Renal cortical epithelial cell (primary cell): ENCODE measurements at regions not wholly inside any gene's neighbourhood (a gene's known extent, or its start where the extent isn't known, plus 50 kb on each side); places are given as distances from the start of the nearest gene placed in this dataset.
"Not testable (repeated sequence)": the region's sequence is repeated elsewhere in the genome, so short reads cannot be mapped to it uniquely, and the experiment has no call there.

ENCODE experiments used
- DNase-seq: peaks from one replicate; pipeline ENCODE4 v3.0.0-alpha.2; 2011; ENCODE audit warnings: low read depth

DNA sequence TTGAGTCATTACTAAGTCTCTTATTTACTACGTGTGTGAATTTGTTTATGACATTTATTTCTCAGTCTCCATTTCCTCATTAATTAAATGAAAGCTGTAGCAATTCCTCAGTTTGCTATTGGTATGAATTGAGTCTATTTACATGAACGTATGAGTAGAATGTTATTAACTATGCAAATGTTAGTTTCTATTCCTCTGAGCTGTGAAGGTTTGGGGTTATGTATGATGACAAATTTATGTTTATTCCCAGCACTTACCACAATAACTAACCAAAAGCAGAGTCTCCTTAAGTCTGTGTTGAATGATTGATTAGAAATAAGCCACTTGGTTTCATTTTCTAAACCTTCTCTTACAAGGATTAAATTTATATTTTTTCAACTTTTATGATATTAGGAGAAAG lies 1340.9 kb downstream of the FSCB start:
- no peak for DNase-seq

DNA sequence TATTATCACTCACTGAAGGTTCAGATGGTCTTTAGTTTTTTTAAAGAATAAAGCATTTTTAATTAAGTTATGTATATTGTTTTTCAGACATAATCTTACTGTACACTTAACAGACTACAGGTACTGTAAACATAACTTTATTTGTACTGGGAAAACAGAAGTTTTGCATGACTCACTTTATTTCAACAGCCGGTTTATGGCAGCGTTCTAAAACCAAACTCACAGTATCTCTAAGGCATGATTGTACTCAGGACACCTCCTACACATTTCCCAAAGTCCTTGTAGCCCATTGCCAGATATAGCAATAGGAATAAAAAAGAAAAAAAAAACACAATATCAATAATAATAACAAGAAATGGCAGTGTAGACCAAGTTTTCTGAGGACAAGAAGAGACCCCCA lies 1341.4 kb downstream of the FSCB start:
- no peak for DNase-seq

DNA sequence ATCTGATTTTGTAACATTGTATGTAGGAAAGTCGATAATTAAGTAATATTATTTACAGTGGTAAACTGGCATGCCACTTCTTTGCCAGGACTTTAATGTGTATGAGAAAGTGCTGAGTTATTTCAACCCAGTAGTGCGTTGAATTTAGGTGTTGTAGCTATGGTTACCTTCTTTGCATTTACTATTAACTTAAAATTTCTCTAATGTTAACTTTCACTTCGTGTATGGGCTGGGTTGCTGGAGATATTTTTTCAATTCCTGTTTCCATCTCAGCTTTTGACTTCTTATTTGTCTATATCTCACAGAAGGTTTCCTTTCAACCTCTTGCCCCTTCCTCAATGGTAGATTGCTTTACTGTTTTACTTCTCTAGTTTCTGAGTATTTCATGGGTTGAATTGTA lies 1345.6 kb downstream of the FSCB start:
- DNase-seq, result no peak

DNA sequence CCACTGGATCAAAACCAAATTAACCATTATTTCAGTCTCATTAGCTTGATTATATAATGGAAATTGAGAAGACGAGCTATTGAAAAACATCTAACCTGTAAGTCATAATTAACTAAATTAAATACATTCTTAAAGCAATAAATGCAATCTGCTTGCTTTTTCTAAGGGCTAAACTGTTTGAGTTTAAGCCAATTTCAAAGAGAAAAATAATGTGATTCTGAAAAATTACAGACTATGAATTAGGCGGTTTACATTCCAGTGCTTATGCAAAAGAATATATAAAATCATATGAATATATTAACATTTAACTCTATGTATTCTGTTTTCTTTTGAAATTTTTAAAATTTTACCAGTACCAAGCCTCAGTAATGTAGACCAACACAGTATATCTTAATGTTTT lies 1349.4 kb downstream of the FSCB start:
- DNase-seq, result no peak

DNA sequence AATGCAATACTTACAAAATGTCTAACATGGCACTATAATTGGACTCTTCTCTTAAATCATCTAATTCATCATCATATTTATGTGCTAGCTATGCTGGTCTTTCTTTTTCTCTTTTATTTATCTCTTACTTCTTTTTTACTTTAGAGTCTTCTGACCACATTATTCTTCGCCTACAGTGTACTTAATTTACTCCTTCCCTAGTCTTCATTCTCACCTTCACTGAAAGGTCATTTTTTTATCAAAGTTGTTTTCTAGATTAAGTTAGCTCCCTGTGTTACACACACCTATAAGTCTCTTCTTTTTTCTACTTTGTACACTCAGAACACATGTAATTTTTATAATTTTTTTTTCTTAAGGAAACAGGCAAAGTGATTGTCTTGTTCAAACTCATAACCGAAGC lies 1351.2 kb downstream of the FSCB start:
- no peak for DNase-seq

DNA sequence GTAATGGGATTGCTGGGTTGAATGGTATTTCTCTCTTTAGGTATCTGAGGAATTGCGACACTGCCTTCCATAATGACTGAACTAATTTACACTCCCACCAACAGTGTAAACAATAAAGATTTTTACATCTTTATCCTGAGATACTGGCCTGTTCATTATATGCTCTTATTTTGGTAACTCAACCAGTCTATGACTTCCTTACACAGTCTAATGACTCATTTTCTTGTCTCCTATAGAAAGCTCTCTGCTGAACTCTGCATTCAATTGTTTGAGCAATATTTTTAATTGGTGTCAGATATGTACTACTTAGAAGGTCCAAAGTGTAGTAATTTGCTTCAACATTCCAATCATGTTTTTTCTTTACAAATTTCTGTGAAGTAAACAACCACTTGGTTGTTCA lies 1351.8 kb downstream of the FSCB start:
- no peak for DNase-seq

DNA sequence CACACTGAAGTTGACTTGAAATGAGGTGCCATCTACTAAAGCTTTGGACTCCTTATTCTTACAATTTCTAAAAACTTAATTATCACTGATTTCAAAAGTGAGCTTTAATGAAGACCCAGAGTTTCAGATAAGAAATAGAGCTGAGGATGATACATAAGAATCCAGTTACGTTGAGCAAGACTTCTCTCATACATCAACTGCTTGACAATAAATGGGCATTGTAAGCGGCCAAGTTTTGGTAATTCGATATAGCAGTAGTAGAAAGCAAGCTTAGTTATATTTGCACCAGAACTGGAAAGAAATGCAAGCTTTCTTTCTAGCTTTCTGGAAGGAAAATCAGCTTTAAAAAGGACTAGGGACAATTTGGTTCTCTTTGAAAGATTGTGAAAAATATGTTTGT lies 1359.6 kb downstream of the FSCB start:
- DNase-seq, result no peak

DNA sequence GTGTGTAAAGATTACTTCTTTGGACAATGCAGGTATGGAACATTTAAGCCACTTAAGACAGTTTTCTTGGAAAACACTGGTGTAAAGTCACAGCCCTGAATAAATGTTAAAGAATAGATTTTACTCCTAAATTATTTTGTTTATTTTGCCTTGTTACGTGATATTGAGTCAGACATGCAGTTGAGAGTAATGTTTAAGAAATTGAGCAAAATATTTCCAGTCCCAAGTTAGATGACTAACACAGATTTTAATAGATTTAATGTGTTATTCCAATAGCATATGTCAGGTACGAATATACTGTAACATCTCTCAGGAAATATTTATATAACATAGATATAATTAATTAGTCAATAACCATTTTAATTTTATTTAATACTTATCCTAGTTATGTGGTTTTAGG lies 1361.7 kb downstream of the FSCB start:
- no peak for DNase-seq

DNA sequence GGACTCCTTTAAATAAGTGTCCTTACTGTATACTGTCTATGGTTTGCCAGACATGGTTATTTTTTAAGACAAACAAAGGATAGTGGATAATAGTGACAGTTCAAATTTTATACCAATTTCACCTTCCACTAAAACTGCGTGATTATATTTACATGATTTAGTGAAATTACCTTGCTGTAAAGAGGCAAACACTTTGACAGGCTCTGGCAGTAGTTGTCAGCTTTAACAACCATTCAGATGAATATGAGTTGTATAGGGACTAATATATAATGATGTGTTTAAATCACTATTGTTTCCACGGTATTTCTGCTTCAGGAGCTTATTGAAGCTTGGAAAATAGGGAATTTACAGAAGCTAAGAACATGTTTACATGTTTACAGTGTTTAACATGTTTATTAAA lies 1364.0 kb downstream of the FSCB start:
- no peak for DNase-seq

DNA sequence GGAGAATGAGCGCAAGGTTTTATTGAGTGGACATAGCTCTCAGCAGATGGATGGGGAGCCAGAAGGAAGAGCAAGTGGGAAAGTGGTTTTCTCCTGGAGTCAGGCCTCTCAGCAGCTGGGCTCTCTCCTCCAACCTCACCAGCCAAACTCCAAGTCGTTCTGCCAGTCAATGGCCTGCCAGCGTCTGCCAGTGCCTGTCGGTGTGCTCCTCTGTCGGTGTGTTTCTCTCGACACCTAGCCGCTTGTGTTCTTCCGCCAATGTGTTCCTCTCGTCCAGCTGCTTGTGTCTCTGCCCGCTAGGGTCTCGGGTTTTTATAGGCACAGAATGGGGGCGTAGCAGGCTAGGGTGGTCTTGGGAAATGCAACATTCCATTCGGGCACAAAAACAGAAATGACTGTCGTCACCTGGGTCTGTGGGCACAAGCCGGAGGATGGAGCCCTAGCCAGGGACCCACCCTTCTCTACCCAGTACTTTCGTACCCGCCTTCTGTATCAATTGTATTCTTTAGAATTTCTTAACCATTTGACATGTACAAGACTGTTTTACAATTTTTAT lies 1365.4 kb downstream of the FSCB start:
- DNase-seq, result no peak

DNA sequence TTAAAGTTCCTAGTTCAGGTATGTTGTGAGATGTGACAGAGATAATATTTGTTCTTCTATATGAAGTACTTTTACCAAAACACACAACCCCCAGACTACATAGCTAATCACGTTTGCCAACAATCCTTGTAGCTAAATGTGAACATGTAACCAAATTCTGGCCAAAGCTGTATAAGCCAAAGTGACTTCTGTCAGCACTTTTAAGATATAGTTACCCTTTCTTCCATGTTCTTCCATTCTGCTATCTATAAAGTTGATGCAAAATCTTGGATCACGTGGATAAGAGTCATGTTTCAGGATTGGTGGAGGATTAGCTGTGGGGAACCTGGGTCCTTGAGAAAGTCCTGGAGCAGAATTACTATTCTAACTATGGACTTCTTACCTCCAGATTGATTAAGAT lies 1366.6 kb downstream of the FSCB start:
- DNase-seq, result no peak

DNA sequence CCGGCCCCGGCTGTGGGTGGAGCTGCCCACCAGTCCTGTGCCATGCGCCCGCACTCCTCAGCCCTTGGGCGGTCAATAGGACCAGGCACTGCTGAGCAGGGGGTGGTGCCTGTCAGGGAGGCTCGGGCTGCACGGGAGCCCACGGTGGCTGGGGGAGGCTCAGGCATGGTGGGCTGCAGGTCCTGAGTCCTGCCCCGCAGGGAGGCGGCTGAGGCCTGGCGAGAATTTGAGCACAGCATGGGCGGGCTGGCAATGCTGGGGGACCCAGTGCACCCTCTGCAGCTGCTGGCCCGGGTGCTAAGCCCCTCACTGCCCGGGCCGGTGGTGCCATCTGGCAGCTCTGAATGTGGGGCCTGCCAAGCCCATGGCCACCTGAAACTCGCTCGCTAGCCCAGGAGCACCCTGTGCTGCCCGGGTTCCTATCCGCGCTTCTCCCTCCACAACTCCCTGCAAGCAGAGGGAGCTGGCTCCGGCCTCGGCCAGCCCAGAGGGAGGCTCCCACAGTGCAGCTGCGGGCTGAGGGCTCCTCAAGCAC lies 1371.1 kb downstream of the FSCB start:
- DNase-seq, result no peak

DNA sequence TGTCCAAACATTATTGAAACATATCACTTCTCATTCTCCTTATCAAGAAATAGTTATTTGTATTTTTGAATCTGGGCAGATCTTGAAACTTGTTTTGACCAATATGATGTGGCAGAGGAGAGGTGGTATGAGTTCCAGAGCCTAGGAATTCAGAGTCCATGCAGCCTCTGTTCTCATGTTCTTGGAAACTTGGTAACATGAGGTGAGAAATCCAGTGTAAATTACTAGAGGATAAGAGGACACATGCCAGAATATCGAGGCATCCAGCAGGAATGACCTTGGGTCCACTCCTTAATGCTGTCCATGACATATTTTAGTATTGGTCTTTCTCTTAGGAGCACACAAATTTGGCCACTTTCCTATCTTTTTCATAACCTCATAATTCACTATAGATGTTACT lies 1374.6 kb downstream of the FSCB start:
- no peak for DNase-seq

DNA sequence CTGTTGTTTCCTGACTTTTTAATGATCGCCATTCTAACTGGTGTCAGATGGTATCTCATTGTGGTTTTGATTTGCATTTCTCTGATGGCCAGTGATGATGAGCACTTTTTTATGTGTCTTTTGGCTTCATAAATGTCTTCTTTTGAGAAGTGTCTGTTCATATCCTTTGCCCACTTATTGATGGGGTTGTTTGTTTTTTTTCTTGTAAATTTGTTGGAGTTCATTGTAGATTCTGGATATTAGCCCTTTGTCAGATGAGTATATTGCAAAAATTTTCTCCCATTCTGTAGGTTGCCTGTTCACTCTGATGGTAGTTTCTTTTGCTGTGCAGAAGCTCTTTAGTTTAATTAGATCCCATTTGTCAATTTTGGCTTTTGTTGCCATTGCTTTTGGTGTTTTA lies 1378.7 kb downstream of the FSCB start:
- not testable (repeated sequence) for DNase-seq

DNA sequence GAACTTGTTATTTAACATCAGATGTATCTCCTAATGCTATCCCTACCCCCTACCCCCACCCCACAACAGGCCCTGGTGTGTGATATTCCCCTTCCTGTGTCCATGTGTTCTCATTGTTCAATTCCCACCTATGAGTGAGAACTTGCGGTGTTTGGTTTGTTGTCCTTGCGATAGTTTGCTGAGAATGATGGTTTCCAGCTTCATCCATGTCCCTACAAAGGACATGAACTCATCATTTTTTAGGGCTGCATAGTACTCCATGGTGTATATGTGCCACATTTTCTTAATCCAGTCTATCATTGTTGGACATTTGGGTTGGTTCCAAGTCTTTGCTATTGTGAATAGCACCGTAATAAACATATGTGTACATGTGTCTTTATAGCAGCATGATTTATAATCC lies 1379.2 kb downstream of the FSCB start:
- DNase-seq, result not testable (repeated sequence)

DNA sequence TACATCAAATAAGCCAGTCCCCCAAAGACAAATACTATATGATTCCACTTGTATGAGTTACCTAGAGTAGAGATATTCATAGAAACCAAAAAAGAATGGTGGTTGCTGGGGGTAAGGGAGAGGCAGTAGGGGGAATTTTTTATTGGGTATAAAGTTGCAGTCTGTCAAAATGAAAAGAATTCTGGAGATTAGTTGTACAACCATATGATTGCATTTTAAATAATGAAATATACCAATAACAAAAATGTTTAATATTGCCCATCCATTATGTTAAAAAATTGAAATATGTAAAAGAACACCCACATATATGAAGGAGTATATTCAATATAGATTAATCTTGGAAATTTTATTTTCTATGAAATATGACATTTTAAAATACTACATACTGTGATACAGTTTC lies 1383.5 kb downstream of the FSCB start:
- no peak for DNase-seq

DNA sequence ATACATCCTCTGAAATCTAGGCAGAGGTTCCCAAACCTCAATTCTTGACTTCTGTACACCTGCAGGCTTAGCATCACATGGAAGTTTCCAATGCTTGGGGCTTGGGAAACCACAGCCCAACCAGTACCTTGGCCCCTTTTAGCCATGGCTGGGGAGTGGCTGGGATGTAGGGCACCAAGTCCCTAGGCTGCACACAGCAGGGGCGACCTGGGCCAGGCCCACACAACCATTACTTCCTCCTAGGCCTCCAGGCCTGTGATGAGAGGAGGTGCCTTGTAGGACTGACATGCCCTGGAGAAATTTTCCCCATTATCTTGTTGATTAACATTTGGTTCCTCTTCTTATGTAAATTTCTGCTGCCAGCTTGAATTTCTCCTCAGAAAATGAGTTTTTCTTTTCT lies 1387.4 kb downstream of the FSCB start:
- no peak for DNase-seq

DNA sequence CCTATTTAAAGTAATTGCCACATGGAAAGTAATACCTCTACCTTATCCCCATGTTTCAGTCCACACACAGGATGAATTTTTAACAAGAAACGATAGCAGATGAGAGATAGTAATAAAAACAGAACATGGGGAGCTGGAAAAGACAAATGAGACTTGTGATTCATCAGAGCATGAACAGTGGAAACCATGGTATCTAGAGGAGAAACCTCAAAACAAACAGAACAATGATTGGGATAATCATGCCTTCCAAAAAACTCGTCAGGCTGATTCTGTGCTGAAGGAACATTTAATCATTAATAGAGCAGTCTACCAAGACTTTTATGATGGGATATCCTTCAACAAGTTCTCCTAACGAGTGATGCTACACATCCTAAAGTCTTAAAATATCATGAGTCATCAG lies 1390.7 kb downstream of the FSCB start:
- peak; percentile 72 for DNase-seq

DNA sequence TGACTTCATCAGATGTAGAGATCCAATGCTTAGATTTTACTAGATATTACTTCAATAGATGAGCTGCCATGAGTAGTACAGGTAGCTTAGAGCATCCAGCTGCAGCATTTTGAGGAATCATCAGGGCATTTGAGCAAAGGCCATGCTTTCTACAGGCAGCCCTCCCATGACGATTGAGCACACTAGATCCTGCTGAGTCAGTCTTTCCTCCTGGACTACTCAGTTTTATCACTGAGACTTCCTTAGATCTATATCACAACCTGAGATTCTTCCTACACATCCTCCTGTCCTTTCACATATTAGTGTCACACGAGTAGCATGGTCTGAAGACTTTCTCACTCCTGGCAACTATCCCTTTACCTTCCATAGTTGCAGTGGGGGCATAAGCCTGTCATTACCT lies 1401.8 kb downstream of the FSCB start:
- no peak for DNase-seq

DNA sequence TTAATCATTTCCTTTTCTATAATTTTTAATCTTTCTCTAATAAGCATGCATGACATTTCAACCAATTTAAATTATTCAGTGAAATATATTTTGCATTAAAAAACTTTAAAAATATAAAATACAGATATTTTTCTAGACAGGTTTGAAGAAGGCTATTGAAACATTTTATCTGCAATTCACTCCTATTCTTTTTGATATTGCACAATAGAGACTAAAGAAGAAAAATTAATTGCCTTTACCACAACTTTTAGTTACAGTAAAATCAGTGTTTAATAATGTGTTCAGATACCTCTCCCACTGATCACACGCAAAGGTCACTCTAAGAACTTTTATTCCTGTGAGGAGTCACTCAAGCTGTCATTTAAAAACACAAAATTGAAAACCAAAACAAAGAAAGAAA lies 1416.7 kb downstream of the FSCB start:
- DNase-seq, result no peak

DNA sequence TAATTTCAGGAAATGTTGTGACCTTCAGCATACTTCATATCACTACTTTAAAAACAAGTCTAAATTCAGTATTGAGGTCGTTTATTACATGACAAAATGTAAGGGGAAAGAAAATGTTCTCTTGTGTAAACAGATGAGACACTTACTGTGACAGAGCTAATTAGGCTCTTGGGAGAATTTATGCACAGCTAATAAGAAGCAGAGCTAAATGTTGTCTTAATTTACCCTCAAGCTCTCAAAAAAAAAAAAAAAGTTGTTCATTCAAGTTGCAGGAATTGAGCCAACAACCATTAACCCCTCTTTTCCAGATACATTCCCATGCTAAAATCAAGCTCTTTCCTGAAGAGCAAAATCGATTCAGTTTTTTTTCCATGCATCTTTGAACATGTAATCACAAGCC lies 1419.4 kb downstream of the FSCB start:
- DNase-seq, result no peak

DNA sequence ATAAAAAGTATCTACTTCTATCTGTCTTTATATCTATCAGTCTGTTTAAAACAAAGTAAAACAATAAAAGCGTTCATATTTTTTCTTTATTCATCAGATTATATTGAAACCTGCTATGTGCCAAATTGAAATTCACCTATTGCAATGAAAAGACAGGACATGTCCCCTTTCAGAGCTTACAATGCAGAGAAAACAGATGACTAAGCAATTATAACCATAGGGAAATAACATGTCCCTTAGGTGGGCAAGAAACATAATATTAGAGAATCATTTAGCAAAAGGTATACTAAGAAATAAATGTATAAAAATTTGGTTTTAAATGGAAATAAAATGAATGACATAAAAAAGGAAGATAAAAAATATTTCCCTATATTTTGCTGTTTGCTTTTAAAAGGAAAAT lies 1421.3 kb downstream of the FSCB start:
- no peak for DNase-seq

DNA sequence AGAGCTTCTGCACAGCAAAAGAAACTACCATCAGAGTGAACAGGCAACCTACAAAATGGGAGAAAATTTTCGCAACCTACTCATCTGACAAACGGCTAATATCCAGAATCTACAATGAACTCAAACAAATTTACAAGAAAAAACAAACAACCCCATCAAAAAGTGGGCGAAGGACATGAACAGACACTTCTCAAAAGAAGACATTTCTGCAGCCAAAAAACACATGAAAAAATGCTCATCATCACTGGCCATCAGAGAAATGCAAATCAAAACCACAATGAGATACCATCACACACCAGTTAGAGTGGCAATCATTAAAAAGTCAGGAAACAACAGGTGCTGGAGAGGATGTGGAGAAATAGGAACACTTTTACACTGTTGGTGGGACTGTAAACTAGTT lies 1439.7 kb downstream of the FSCB start:
- DNase-seq, result not testable (repeated sequence)

DNA sequence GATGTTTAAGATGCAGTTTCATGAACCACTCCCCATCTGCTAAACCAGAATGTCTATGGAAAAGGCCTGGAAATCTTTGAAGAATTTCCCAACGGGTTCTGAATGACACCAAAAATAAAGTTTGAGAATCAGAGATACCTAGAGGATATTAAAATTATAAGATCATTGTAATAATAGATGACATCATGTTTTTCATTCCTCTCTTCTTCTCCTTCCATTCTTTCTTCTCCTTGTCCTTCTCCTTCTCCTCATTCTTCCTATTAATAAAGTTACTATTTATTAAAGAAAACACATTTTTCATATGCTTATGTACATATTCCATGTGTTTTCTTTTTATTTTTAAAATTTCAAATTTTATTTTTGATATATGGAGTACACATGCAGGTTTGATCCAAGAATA lies 1449.4 kb downstream of the LRFN5 start:
- DNase-seq, result no peak

DNA sequence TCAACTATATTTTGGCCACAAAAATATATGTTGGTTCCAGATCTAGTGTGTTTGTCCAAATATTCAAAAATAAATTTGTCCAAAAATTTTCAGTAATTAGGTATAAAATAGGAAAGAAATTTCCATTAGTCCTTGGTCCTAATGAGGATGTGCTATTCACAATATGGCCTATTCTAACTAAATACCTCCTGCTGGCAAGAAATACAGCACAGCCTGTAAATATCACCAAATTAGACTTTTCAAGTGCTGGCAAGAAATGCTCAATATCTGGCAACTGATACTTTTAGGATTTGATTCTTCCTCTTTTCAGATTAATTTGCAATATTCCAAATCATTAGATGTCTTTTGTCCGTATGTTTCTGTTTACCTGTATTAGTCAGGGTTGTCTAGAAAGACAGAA lies 1446.2 kb downstream of the LRFN5 start:
- DNase-seq, result no peak
